Psoas muscle (tissue), 7 donors: ENCODE measurements at regions not wholly inside any gene's neighbourhood (a gene's known extent, or its start where the extent isn't known, plus 50 kb on each side); places are given as distances from the start of the nearest gene placed in this dataset.

Experiments
- ATAC-seq, 4 donors: fragments of 200-7000 bp; cut with Tn5 transposase; one replicate each; pipeline ENCODE4 v1.9.1; 2020; ENCODE audit warnings: moderate library complexity in 3 of 4, mild to moderate bottlenecking in 2 of 4
- DNase-seq, 2 donors: peaks; one replicate each; pipeline ENCODE4 v3.0.0-alpha.2; 2020
- H3K27ac ChIP-seq: fragments of 200-600 bp; one replicate; pipeline ENCODE4 v1.8.0; 2022
- H3K27me3 ChIP-seq, 3 donors: fragments of 200-600 bp in 1 of 3; one replicate each; pipeline versions ENCODE4 v1.6.1 to v1.8.0; 2013 to 2022; ENCODE audit warnings: low read length in 2 of 3, mild to moderate bottlenecking in 2 of 3, moderate library complexity in 1 of 3; ENCODE audit not compliant: insufficient read depth in 3 of 3
- H3K36me3 ChIP-seq, 2 donors: fragments of 200-600 bp in 1 of 2; one replicate each; pipeline versions ENCODE4 v1.6.1 to v1.8.0; 2013 to 2022; ENCODE audit warnings: low read depth in 1 of 2, mild to moderate bottlenecking in 1 of 2, moderate library complexity in 1 of 2; ENCODE audit not compliant: insufficient read depth in 1 of 2
- H3K4me1 ChIP-seq: fragments of 200-600 bp; one replicate; pipeline ENCODE4 v1.8.0; 2022
- H3K4me3 ChIP-seq: fragments of 200-600 bp; one replicate; pipeline ENCODE4 v1.8.0; 2022; ENCODE audit warnings: mild to moderate bottlenecking
- H3K9me3 ChIP-seq: fragments of 200-600 bp; one replicate; pipeline ENCODE4 v1.8.0; 2022
- WGBS, 3 donors: extraction: QIAGEN DNeasy Blood & Tissue Kit; methylation state at CpG; one replicate each; pipeline versions ENCODE4 v1.1.6 to v1.1.7; 2013; 5-methylcytosine and 5-hydroxymethylcytosine counted together
- intact Hi-C, 2 donors: fragments of 100-400 bp; cut with DNase I; formaldehyde crosslinking; loops; one replicate each; pipeline versions ENCODE4 v1.11.0 to v1.14.2; 2022
- TF ChIP-seq, protein P1 (sequence below): fragments of 200-600 bp; IDR thresholded peaks from one replicate; pipeline ENCODE4 v1.8.0; 2022; ENCODE audit warnings: antibody characterized with exemption
- donor health status: healthy with polysubstance abuse.
- donor health status: DM: no; HTN: no; CAD: no; lungs with moderate emphysema.
- donor health status: Bipolar disorder and iron deficiency.
- donor health status: healthy.
- donor health status: DM: yes; HTN: yes; CAD: no.
- donor health status: DM: no; HTN: no; CAD: no.
- donor health status: DM: yes; HTN: yes; CAD: no.

- 96 to 97% (median 97%) methylated on average over 14 of the region's 14 CpGs for WGBS, 3 donors
- TF ChIP-seq, protein P1, sequence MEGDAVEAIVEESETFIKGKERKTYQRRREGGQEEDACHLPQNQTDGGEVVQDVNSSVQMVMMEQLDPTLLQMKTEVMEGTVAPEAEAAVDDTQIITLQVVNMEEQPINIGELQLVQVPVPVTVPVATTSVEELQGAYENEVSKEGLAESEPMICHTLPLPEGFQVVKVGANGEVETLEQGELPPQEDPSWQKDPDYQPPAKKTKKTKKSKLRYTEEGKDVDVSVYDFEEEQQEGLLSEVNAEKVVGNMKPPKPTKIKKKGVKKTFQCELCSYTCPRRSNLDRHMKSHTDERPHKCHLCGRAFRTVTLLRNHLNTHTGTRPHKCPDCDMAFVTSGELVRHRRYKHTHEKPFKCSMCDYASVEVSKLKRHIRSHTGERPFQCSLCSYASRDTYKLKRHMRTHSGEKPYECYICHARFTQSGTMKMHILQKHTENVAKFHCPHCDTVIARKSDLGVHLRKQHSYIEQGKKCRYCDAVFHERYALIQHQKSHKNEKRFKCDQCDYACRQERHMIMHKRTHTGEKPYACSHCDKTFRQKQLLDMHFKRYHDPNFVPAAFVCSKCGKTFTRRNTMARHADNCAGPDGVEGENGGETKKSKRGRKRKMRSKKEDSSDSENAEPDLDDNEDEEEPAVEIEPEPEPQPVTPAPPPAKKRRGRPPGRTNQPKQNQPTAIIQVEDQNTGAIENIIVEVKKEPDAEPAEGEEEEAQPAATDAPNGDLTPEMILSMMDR = no peak
- Histone ChIP-seq H3K36me3 (no peaks in the 10 kb centered on the region), H3K27me3 (no peaks in the 10 kb centered on the region), H3K9me3 (no peaks in the 10 kb centered on the region), H3K4me3 (no peak overlapping the region), H3K4me1 (no peaks in the 10 kb centered on the region), H3K27ac (no peak overlapping the region)
- intact Hi-C loops = loop anchor here in 1 of 2 donors (5.0 kb wide), 1 partner anchor 34 kb away; no protein-coding TSS in a partner anchor
- no peak for DNase-seq
- peak in 1 of 4 donors; percentile 17 for ATAC-seq
Observed at GRCh38 chr4:3352941-3353594, 60.2 kb downstream of the RGS12 start.

- TF ChIP-seq, protein P1 = no peak
- DNase-seq = no peak
- H3K9me3 ChIP-seq = no peaks in the 10 kb centered on the region
- no peaks in the 10 kb centered on the region for H3K4me1 ChIP-seq
- no peak overlapping the region for H3K27ac ChIP-seq
- WGBS, 3 donors = 85 to 96% (median 96%) methylated on average over 4 of the region's 4 CpGs
- H3K4me3 ChIP-seq = no peak overlapping the region
- no peaks in the 10 kb centered on the region for H3K27me3 ChIP-seq
- H3K36me3 ChIP-seq = no peaks in the 10 kb centered on the region
- intact Hi-C loops = loop anchor here in 1 of 2 donors (5.0 kb wide), 1 partner anchor 33 kb away; no protein-coding TSS in a partner anchor
- ATAC-seq = peak in 1 of 4 donors; percentile 13
Observed at GRCh38 chr4:3353752-3354454, 61.1 kb downstream of the RGS12 start.

GRCh38 chr4:3354455-3354811 lies 61.6 kb downstream of the RGS12 start:
- TF ChIP-seq, protein P1 = no peak
- no peaks in the 10 kb centered on the region for H3K36me3 ChIP-seq
- no peak for DNase-seq
- no peaks in the 10 kb centered on the region for H3K4me1 ChIP-seq
- H3K27ac ChIP-seq = no peak overlapping the region
- 91 to 96% (median 94%) methylated on average over 4 of the region's 4 CpGs for WGBS, 3 donors
- ATAC-seq = no peak
- H3K9me3 ChIP-seq = no peaks in the 10 kb centered on the region
- H3K4me3 ChIP-seq = no peak overlapping the region
- no peaks in the 10 kb centered on the region for H3K27me3 ChIP-seq
- intact Hi-C loops = loop anchor here in 1 of 2 donors (5.0 kb wide), 1 partner anchor 33 kb away; no protein-coding TSS in a partner anchor

GRCh38 chr4:3355266-3355748 lies 62.5 kb downstream of the RGS12 start:
- no peaks in the 10 kb centered on the region for H3K36me3 ChIP-seq
- intact Hi-C loops = no loop called here
- H3K9me3 ChIP-seq = no peaks in the 10 kb centered on the region
- no peak overlapping the region for H3K4me3 ChIP-seq
- no peaks in the 10 kb centered on the region for H3K27me3 ChIP-seq
- no peaks in the 10 kb centered on the region for H3K4me1 ChIP-seq
- DNase-seq = no peak
- TF ChIP-seq, protein P1 = no peak
- WGBS, 3 donors = 84 to 89% (median 86%) methylated on average over 8 of the region's 8 CpGs
- no peak for ATAC-seq
- H3K27ac ChIP-seq = no peak overlapping the region
